IMR-90 (cell line): ENCODE measurements at regions not wholly inside any gene's neighbourhood (a gene's known extent, or its start where the extent isn't known, plus 50 kb on each side); places are given as distances from the start of the nearest gene placed in this dataset.

ENCODE experiments used
- ATAC-seq: fragments of 200-7000 bp; cut with Tn5 transposase; 2 replicates; pipeline ENCODE4 v1.9.1; 2020; ENCODE audit warnings: low read depth, mild to moderate bottlenecking, moderate library complexity
- BruUV-seq: library from RNA; stranded (reverse); fragments of 400-500 nt; replicated peaks from 2 replicates; lab custom pipeline; 2021; lab: Mats Ljungman, UMichigan
- CTCF ChIA-PET: fragments of 300-600 bp; formaldehyde crosslinking; extraction: SDS; loops from one replicate; lab custom pipeline; 2021; ENCODE audit warnings: antibody characterized with exemption; lab: Yijun Ruan, JAX
- POLR2A ChIA-PET: fragments of 300-600 bp; sonication (Branson Sonifier 250); formaldehyde crosslinking; loops from one replicate; lab custom pipeline; 2022; ENCODE audit warnings: antibody characterized with exemption; ENCODE audit not compliant: unreplicated experiment; lab: Charles Lee
- DNase-seq: peaks from one replicate; pipeline ENCODE4 v3.0.0; 2013
- H2AFZ ChIP-seq: replicated peaks from 2 replicates; pipeline ENCODE3; 2013; ENCODE audit warnings: low read length, mild to moderate bottlenecking; ENCODE audit not compliant: poor library complexity
- H2AK5ac ChIP-seq: 2 replicates; pipeline ENCODE4 v1.6.1; 2013; ENCODE audit warnings: low read depth, low read length, inconsistent platforms
- H2AK9ac ChIP-seq: replicated peaks from 2 replicates; pipeline ENCODE3; 2013; ENCODE audit warnings: mild to moderate bottlenecking, low read depth, low read length, moderate library complexity; ENCODE audit not compliant: poor library complexity
- H2BK120ac ChIP-seq: 2 replicates; pipeline ENCODE4 v1.6.1; 2013; ENCODE audit warnings: low read depth, low read length, inconsistent platforms
- H2BK15ac ChIP-seq: 3 replicates; pipeline ENCODE4 v1.6.1; 2013; ENCODE audit warnings: low read depth, low read length, inconsistent platforms
- H2BK20ac ChIP-seq: 2 replicates; pipeline ENCODE4 v1.6.1; 2013; ENCODE audit warnings: low read depth, mild to moderate bottlenecking, inconsistent platforms, low read length, moderate library complexity
- H2BK5ac ChIP-seq: 2 replicates; pipeline ENCODE4 v1.6.1; 2013; ENCODE audit warnings: mild to moderate bottlenecking, low read depth, low read length, inconsistent platforms; ENCODE audit not compliant: poor library complexity, severe bottlenecking
- H3K14ac ChIP-seq: replicated peaks from 2 replicates; pipeline ENCODE4 v1.6.1; 2013; ENCODE audit warnings: low read depth, low read length, inconsistent platforms
- H3K18ac ChIP-seq: 2 replicates; pipeline ENCODE4 v1.6.1; 2013; ENCODE audit warnings: low read depth, low read length, control low read depth
- H3K23ac ChIP-seq: 2 replicates; pipeline ENCODE4 v1.6.1; 2013; ENCODE audit warnings: low read depth, low read length, inconsistent platforms
- H3K27ac ChIP-seq: 2 replicates; pipeline ENCODE4 v1.5.1; 2013; ENCODE audit warnings: mild to moderate bottlenecking, control low read depth, low read length; ENCODE audit not compliant: insufficient read depth
- H3K27me3 ChIP-seq: 2 replicates; pipeline ENCODE4 v1.6.1; 2013; ENCODE audit warnings: low read length; ENCODE audit not compliant: control insufficient read depth, insufficient read depth
- H3K36me3 ChIP-seq: 2 replicates; pipeline ENCODE4 v1.6.1; 2013; ENCODE audit warnings: low read length, mixed read lengths; ENCODE audit not compliant: control insufficient read depth, insufficient read depth
- H3K4ac ChIP-seq: 2 replicates; pipeline ENCODE4 v1.6.1; 2013; ENCODE audit warnings: low read depth, low read length, inconsistent platforms
- H3K4me1 ChIP-seq: 2 replicates; pipeline ENCODE4 v1.6.1; 2013; ENCODE audit warnings: low read length, mixed read lengths; ENCODE audit not compliant: control insufficient read depth, insufficient read depth
- H3K4me2 ChIP-seq: 2 replicates; pipeline ENCODE4 v1.6.1; 2013; ENCODE audit warnings: low read depth, mild to moderate bottlenecking, control low read depth, low read length, moderate library complexity
- H3K4me3 ChIP-seq: 2 replicates; pipeline ENCODE4 v1.5.1; 2013; ENCODE audit warnings: low read depth, mild to moderate bottlenecking, control low read depth, low read length, moderate library complexity; ENCODE audit not compliant: insufficient read depth
- H3K56ac ChIP-seq: 2 replicates; pipeline ENCODE4 v1.6.1; 2013; ENCODE audit warnings: low read length, inconsistent platforms; ENCODE audit not compliant: insufficient read depth; ENCODE audit errors: extremely low read depth
- H3K79me1 ChIP-seq, 2 experiments: 2 replicates each; pipeline ENCODE4 v1.6.1; 2013; ENCODE audit warnings: low read length in 2 of 2, inconsistent platforms in 1 of 2, low read depth in 1 of 2
- H3K9ac ChIP-seq: 2 replicates; pipeline ENCODE4 v1.6.1; 2013; ENCODE audit warnings: low read depth, low read length, control low read depth
- H3K9me1 ChIP-seq: 2 replicates; pipeline ENCODE4 v1.6.1; 2013; ENCODE audit warnings: low read length, inconsistent platforms; ENCODE audit not compliant: insufficient read depth
- H3K9me3 ChIP-seq: 2 replicates; pipeline ENCODE4 v1.6.1; 2013; ENCODE audit warnings: low read length; ENCODE audit not compliant: control insufficient read depth, insufficient read depth
- H4K20me1 ChIP-seq: 2 replicates; pipeline ENCODE4 v1.6.1; 2013; ENCODE audit warnings: low read length, inconsistent platforms; ENCODE audit not compliant: insufficient read depth
- H4K5ac ChIP-seq: 2 replicates; pipeline ENCODE4 v1.6.1; 2013; ENCODE audit warnings: mild to moderate bottlenecking, low read depth, low read length, control low read depth
- H4K8ac ChIP-seq, 2 experiments: 2 replicates each; pipeline ENCODE4 v1.6.1; 2013; ENCODE audit warnings: low read depth in 2 of 2, low read length in 2 of 2, control low read depth in 1 of 2, inconsistent platforms in 1 of 2
- H4K91ac ChIP-seq: 2 replicates; pipeline ENCODE4 v1.6.1; 2013; ENCODE audit warnings: low read depth, low read length, inconsistent platforms; ENCODE audit not compliant: insufficient read depth
- BHLHE40 ChIP-seq: fragments of 150-350 bp; IDR thresholded peaks from 2 replicates; pipeline ENCODE4 v1.6.1; 2016; ENCODE audit warnings: mild to moderate bottlenecking, low read depth, low read length
- FOS ChIP-seq: fragments of 150-350 bp; IDR thresholded peaks from 2 replicates; pipeline ENCODE4 v1.6.1; 2016; ENCODE audit warnings: low read depth, low read length
- MAZ ChIP-seq: IDR thresholded peaks from 2 replicates; pipeline ENCODE4 v1.6.1; 2012; ENCODE audit warnings: low read depth, mild to moderate bottlenecking, low read length, improper control_type of control experiment, moderate library complexity, borderline replicate concordance
- MXI1 ChIP-seq: IDR thresholded peaks from 2 replicates; pipeline ENCODE4 v1.6.1; 2012; ENCODE audit warnings: low read depth, mild to moderate bottlenecking, low read length, moderate library complexity, borderline replicate concordance
- RAD21 ChIP-seq: IDR thresholded peaks from 2 replicates; pipeline ENCODE4 v1.6.1; 2012; ENCODE audit warnings: low read length, improper control_type of control experiment
- WGBS, 2 experiments: methylation state at CpG; one replicate each; pipeline versions ENCODE4 v1.1.5 to v1.1.7; 2013; ENCODE audit warnings: missing lambda C conversion rate in 2 of 2; ENCODE audit not compliant: insufficient read length in 1 of 2; ENCODE audit errors: extremely low coverage in 2 of 2; 5-methylcytosine and 5-hydroxymethylcytosine counted together
- dilution Hi-C: fragments of 300-500 bp; cut with HindIII; formaldehyde crosslinking; loops from one replicate; pipeline ENCODE4 v1.14.3; 2018; ENCODE audit warnings: low sequenced_read_pairs; ENCODE audit not compliant: unreplicated experiment
- in situ Hi-C: fragments of 300-500 bp; cut with MboI; formaldehyde crosslinking; loops from 3 replicates; pipeline ENCODE4 v1.14.3; 2019; ENCODE audit warnings: low sequenced_read_pairs, inconsistent platforms, mixed read lengths
- intact Hi-C: fragments of 100-400 bp; cut with micrococcal nuclease; formaldehyde crosslinking; loops from 2 replicates; pipeline ENCODE4 v1.10.0; 2022

GRCh38 chr2:236774171-236774570 lies 204.5 kb downstream of the ACKR3 start:
- Histone ChIP-seq H3K4me3 (no peak overlapping the region), H2BK5ac (no peak overlapping the region), H2BK120ac (no peak overlapping the region), H3K18ac (no peak overlapping the region), H3K9me3 (no peaks in the 10 kb centered on the region), H3K4me1 (no peaks in the 10 kb centered on the region), H3K27me3 (peaks cover 5% of the 10 kb centered on the region; the same call in 1 of the 2 replicates), H3K27ac (no peak overlapping the region), H3K56ac (no peak overlapping the region), H3K14ac (no peak overlapping the region), H2AFZ (no peak overlapping the region), H2BK15ac (no peak overlapping the region), H3K36me3 (no peaks in the 10 kb centered on the region), H3K79me1 (no peaks in the 10 kb centered on the region), H2BK20ac (no peak overlapping the region), H2AK9ac (no peak overlapping the region), H3K23ac (no peak overlapping the region), H4K5ac (no peak overlapping the region), H4K20me1 (no peaks in the 10 kb centered on the region), H2AK5ac (no peak overlapping the region), H4K8ac (no peak overlapping the region), H3K9ac (no peak overlapping the region), H3K9me1 (no peaks in the 10 kb centered on the region), H3K4me2 (no peak overlapping the region), H4K91ac (no peak overlapping the region), H3K4ac (no peak overlapping the region)
- ATAC-seq, result no peak
- TF ChIP-seq MAZ (no peak), RAD21 (no peak), MXI1 (no peak), BHLHE40 (no peak), FOS (no peak)
- intact Hi-C loops (no loop called here), dilution Hi-C loops (no loop called here), in situ Hi-C loops (no loop called here)
- ChIA-PET CTCF (interaction anchor here (0.6 kb wide), 1 partner anchor 223 kb away, joined by 3 read pairs; no protein-coding TSS in a partner anchor), POLR2A (no interaction called here)
- 66% methylated on average over 2 of the region's 9 CpGs; no CpG with 5 or more reads in 1 of the 2 experiments for WGBS, 2 experiments
- DNase-seq, result no peak
- no TSS peak for BruUV-seq
